ENCODE measurements at regions not wholly inside any gene's neighbourhood (a gene's known extent, or its start where the extent isn't known, plus 50 kb on each side); places are given as distances from the start of the nearest gene placed in this dataset.

DNA sequence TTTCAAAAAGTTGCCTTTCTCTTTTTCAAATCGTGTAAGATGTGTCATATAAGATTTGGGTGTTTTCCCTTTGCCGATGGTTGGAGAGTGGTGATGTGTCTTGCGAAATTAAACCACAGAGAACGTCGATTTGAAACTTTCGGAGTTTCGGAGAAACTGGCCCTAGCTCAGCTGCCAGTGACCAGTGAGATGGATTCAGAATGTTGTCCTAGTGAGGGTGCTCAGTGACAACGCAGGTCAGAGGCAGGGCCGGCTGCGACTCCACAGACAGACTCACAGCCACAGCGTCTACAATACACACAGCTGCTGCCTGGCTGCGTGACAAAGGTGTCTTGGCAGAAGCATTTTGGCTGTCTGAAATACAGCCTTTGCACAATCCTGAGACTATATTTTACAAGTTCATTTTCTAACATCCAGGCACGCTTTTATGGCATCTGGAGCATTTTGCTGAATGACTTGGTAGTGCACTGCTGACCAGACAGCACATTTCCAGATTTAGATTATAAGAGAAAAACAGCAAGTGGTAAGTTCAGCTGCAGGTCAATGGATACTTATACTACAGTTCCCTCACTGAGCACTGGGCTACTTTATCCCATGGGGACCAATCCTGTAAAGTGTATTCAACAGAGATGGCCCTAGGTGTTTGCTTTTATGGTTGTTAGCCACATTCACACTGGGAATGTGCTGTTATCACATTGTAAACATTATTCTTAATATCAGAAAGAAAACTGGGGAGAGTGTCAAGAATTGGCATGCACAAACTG lies 207.5 kb downstream of the KCNRG start (continued):
- TF ChIP-seq ZBTB21 (tag by site-specific recombination; IDR thresholded peaks at IDR 0.05) (no peak), ZNF302 (tag by site-specific recombination; IDR thresholded peaks at IDR 0.05; ENCODE audit: low read depth) (no peak), ZNF416 (tag by site-specific recombination; IDR thresholded peaks at IDR 0.05) (no peak), ZNF112 (tag by site-specific recombination; IDR thresholded peaks at IDR 0.05) (no peak), HOXD13 (CRISPR knock-in tag; IDR thresholded peaks at IDR 0.05; ENCODE audit: borderline replicate concordance) (no peak), ZNF561 (tag by site-specific recombination; IDR thresholded peaks at IDR 0.05; ENCODE audit: borderline replicate concordance) (no peak), ZBTB48 (tag by site-specific recombination; IDR thresholded peaks at IDR 0.05) (no peak), ZNF423 (tag by site-specific recombination; IDR thresholded peaks at IDR 0.05) (peak; percentile 75), SETDB1 (IDR thresholded peaks at IDR 0.05; ENCODE audit: insufficient read length, low read length) (no peak), ZNF529 (tag by site-specific recombination; IDR thresholded peaks at IDR 0.05; ENCODE audit: insufficient replicate concordance) (no peak), WT1 (tag by site-specific recombination; IDR thresholded peaks at IDR 0.05) (no peak), OVOL3 (tag by site-specific recombination; IDR thresholded peaks at IDR 0.05) (no peak), KLF7 (tag by site-specific recombination; IDR thresholded peaks at IDR 0.05; ENCODE audit: borderline replicate concordance) (0 out of 2 replicates have a peak, but pooled peaks have one; percentile 6), ZNF335 (tag by site-specific recombination; conservative IDR thresholded peaks at IDR 0.05) (peak; percentile 83), ZNF394 (tag by site-specific recombination; IDR thresholded peaks at IDR 0.05; ENCODE audit: borderline replicate concordance) (peak; percentile 28; the same call in 1 of the 2 replicates), ZNF621 (tag by site-specific recombination; IDR thresholded peaks at IDR 0.05) (no peak), KLF9 (tag by site-specific recombination; IDR thresholded peaks at IDR 0.05; ENCODE audit: low read depth) (no peak), OSR2 (tag by site-specific recombination; IDR thresholded peaks at IDR 0.05) (peak; percentile 85), ZNF132 (tag by site-specific recombination; IDR thresholded peaks at IDR 0.05; ENCODE audit: borderline replicate concordance) (no peak), GFI1B (tag by site-specific recombination; IDR thresholded peaks at IDR 0.05) (no peak), SALL2 (tag by site-specific recombination; IDR thresholded peaks at IDR 0.05; ENCODE audit: borderline replicate concordance) (no peak), ZNF248 (tag by site-specific recombination; IDR thresholded peaks at IDR 0.05) (no peak)
- TF ChIP-seq, protein P1, sequence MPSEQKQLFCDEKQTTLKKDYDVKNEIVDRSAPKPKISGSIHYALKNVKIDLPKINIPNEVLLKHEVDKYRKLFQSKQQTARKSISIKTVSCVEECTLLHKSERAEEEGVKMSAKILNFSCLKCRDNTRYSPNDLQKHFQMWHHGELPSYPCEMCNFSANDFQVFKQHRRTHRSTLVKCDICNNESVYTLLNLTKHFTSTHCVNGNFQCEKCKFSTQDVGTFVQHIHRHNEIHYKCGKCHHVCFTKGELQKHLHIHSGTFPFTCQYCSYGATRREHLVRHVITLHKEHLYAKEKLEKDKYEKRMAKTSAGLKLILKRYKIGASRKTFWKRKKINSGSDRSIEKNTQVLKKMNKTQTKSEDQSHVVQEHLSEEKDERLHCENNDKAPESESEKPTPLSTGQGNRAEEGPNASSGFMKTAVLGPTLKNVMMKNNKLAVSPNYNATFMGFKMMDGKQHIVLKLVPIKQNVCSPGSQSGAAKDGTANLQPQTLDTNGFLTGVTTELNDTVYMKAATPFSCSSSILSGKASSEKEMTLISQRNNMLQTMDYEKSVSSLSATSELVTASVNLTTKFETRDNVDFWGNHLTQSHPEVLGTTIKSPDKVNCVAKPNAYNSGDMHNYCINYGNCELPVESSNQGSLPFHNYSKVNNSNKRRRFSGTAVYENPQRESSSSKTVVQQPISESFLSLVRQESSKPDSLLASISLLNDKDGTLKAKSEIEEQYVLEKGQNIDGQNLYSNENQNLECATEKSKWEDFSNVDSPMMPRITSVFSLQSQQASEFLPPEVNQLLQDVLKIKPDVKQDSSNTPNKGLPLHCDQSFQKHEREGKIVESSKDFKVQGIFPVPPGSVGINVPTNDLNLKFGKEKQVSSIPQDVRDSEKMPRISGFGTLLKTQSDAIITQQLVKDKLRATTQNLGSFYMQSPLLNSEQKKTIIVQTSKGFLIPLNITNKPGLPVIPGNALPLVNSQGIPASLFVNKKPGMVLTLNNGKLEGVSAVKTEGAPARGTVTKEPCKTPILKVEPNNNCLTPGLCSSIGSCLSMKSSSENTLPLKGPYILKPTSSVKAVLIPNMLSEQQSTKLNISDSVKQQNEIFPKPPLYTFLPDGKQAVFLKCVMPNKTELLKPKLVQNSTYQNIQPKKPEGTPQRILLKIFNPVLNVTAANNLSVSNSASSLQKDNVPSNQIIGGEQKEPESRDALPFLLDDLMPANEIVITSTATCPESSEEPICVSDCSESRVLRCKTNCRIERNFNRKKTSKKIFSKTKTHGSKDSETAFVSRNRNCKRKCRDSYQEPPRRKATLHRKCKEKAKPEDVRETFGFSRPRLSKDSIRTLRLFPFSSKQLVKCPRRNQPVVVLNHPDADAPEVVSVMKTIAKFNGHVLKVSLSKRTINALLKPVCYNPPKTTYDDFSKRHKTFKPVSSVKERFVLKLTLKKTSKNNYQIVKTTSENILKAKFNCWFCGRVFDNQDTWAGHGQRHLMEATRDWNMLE (tag by site-specific recombination; conservative IDR thresholded peaks at IDR 0.05; ENCODE audit: low read depth), result no peak
- TF ChIP-seq, protein P2, sequence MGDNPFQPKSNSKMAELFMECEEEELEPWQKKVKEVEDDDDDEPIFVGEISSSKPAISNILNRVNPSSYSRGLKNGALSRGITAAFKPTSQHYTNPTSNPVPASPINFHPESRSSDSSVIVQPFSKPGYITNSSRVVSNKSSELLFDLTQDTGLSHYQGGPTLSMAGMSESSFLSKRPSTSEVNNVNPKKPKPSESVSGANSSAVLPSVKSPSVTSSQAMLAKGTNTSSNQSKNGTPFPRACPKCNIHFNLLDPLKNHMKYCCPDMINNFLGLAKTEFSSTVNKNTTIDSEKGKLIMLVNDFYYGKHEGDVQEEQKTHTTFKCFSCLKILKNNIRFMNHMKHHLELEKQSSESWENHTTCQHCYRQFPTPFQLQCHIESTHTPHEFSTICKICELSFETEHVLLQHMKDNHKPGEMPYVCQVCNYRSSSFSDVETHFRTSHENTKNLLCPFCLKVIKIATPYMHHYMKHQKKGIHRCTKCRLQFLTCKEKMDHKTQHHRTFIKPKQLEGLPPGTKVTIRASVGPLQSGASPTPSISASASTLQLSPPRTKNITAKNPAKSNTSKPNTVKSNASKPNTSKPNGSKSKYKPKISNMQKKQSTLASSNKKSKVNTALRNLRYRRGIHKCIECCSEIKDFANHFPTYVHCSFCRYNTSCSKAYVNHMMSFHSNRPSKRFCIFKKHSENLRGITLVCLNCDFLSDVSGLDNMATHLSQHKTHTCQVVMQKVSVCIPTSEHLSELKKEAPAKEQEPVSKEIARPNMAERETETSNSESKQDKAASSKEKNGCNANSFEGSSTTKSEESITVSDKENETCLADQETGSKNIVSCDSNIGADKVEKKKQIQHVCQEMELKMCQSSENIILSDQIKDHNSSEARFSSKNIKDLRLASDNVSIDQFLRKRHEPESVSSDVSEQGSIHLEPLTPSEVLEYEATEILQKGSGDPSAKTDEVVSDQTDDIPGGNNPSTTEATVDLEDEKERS (tag by site-specific recombination; IDR thresholded peaks at IDR 0.05), result no peak
- TF ChIP-seq, protein P3, sequence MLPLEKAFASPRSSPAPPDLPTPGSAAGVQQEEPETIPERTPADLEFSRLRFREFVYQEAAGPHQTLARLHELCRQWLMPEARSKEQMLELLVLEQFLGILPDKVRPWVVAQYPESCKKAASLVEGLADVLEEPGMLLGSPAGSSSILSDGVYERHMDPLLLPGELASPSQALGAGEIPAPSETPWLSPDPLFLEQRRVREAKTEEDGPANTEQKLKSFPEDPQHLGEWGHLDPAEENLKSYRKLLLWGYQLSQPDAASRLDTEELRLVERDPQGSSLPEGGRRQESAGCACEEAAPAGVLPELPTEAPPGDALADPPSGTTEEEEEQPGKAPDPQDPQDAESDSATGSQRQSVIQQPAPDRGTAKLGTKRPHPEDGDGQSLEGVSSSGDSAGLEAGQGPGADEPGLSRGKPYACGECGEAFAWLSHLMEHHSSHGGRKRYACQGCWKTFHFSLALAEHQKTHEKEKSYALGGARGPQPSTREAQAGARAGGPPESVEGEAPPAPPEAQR (tag by site-specific recombination; IDR thresholded peaks at IDR 0.05), result no peak
- TF ChIP-seq, protein P4, sequence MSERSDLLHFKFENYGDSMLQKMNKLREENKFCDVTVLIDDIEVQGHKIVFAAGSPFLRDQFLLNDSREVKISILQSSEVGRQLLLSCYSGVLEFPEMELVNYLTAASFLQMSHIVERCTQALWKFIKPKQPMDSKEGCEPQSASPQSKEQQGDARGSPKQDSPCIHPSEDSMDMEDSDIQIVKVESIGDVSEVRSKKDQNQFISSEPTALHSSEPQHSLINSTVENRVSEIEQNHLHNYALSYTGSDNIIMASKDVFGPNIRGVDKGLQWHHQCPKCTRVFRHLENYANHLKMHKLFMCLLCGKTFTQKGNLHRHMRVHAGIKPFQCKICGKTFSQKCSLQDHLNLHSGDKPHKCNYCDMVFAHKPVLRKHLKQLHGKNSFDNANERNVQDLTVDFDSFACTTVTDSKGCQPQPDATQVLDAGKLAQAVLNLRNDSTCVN (tag by site-specific recombination; optimal IDR thresholded peaks at IDR 0.05), result no peak
- TF ChIP-seq, protein P5, sequence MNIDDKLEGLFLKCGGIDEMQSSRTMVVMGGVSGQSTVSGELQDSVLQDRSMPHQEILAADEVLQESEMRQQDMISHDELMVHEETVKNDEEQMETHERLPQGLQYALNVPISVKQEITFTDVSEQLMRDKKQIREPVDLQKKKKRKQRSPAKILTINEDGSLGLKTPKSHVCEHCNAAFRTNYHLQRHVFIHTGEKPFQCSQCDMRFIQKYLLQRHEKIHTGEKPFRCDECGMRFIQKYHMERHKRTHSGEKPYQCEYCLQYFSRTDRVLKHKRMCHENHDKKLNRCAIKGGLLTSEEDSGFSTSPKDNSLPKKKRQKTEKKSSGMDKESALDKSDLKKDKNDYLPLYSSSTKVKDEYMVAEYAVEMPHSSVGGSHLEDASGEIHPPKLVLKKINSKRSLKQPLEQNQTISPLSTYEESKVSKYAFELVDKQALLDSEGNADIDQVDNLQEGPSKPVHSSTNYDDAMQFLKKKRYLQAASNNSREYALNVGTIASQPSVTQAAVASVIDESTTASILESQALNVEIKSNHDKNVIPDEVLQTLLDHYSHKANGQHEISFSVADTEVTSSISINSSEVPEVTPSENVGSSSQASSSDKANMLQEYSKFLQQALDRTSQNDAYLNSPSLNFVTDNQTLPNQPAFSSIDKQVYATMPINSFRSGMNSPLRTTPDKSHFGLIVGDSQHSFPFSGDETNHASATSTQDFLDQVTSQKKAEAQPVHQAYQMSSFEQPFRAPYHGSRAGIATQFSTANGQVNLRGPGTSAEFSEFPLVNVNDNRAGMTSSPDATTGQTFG (tag by site-specific recombination; IDR thresholded peaks at IDR 0.05; ENCODE audit: borderline replicate concordance), result no peak

All from HEK293 (cell line).